ENCODE measurements at regions not wholly inside any gene's neighbourhood (a gene's known extent, or its start where the extent isn't known, plus 50 kb on each side); places are given as distances from the start of the nearest gene placed in this dataset.

DNA sequence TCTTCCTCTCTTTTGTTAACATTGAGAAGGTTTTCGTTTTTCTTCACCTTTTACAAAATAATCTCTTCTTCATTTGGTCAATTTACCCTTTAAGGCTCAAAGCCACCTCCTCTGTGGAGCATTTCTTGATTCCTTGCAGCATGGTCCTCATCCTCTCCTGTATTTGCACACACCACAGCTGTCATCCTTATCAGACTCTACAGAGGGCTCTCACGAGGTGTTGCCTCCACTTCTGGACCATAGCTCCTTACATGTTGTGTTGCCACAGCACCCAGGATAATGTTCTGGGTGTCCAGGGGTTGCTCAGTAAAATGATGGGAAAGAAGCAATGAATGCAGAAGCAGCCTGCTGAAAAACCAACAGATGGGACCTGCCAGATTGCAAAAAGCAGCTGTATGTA is 192.8 kb downstream of the SH2D4B start:
- Histone ChIP-seq H3K4me3 (no peak overlapping the region), H3K9me3 (no peaks in the 10 kb centered on the region), H3K4me1 (no peaks in the 10 kb centered on the region), H3K27ac (no peak overlapping the region), H3K27me3 (ENCODE audit: low read depth) (no peaks in the 10 kb centered on the region), H3K36me3 (no peaks in the 10 kb centered on the region)
- DNase-seq (no peak), ATAC-seq (no peak)
- intact Hi-C loops (cut with DNase I) = no loop called here
- TF ChIP-seq, protein P1, sequence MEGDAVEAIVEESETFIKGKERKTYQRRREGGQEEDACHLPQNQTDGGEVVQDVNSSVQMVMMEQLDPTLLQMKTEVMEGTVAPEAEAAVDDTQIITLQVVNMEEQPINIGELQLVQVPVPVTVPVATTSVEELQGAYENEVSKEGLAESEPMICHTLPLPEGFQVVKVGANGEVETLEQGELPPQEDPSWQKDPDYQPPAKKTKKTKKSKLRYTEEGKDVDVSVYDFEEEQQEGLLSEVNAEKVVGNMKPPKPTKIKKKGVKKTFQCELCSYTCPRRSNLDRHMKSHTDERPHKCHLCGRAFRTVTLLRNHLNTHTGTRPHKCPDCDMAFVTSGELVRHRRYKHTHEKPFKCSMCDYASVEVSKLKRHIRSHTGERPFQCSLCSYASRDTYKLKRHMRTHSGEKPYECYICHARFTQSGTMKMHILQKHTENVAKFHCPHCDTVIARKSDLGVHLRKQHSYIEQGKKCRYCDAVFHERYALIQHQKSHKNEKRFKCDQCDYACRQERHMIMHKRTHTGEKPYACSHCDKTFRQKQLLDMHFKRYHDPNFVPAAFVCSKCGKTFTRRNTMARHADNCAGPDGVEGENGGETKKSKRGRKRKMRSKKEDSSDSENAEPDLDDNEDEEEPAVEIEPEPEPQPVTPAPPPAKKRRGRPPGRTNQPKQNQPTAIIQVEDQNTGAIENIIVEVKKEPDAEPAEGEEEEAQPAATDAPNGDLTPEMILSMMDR (IDR thresholded peaks at IDR 0.05) = no peak

DNA sequence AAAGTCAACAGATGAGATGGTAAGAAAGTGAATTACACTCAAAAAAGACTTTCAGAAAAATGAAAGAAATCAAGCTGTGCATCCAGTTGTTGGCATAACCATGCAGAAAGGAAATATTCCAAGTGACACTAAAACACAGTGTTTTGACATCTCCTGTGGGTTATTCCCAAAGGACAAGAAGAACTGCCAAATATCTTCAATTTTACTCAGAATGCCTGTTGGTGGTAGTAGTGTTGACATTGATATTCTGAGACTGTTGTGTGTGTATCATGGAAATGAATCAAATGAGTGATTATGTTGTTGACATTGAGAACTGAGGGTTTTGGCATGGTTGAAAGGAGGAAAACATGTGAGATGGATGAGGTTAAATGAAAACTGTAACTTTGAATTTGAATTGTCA is 196.9 kb downstream of the SH2D4B start:
- TF ChIP-seq, protein P1 (IDR thresholded peaks at IDR 0.05) = no peak
- Histone ChIP-seq H3K27ac (no peak overlapping the region), H3K4me1 (no peaks in the 10 kb centered on the region), H3K4me3 (no peak overlapping the region), H3K36me3 (no peaks in the 10 kb centered on the region), H3K27me3 (ENCODE audit: low read depth) (no peaks in the 10 kb centered on the region), H3K9me3 (no peaks in the 10 kb centered on the region)
- DNase-seq = no peak
- intact Hi-C loops (cut with DNase I) = no loop called here
- ATAC-seq = no peak

DNA sequence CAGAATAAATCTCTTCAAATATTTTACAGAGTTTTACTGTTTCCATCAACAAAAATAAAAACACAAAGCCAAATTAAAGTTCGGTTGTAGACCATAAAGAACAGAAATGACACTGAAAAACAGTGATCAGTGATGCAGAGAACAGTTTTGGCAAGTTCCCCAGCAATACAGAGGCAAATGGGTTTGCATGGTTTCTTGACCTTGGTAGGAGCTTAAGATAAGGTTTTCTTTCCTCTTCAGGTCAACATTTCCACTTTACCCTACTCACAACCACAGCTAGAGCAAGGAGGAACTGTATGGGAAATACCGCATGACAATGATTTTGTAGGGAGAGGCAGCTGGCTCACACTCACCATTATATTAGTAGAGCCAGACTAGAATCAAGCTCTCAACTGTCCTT is 199.5 kb downstream of the SH2D4B start:
- Histone ChIP-seq H3K4me1 (no peaks in the 10 kb centered on the region), H3K4me3 (no peak overlapping the region), H3K27ac (no peak overlapping the region), H3K27me3 (ENCODE audit: low read depth) (no peaks in the 10 kb centered on the region), H3K36me3 (no peaks in the 10 kb centered on the region), H3K9me3 (no peaks in the 10 kb centered on the region)
- TF ChIP-seq, protein P1 (IDR thresholded peaks at IDR 0.05) = no peak
- ATAC-seq = no peak
- intact Hi-C loops (cut with DNase I) = no loop called here
- no peak for DNase-seq

DNA sequence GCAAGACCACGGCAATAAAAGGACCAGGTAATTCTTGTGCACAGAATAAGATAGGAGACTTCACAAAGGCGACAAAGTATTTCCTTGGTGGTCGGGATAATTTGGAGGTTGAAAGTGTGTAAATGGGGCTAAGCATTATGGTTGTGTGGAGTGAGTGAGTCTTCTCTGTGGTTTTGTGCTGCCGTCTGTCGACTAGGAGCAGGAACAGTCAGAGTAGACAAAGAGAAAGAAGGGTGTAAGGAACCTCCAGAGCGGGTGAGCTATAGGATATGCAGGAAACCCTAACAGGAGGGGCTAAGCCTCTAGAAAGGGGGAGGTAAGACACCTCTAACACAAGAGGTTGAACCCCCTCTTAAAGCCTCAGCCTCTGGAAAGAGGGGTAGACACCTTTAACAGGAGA is 201.6 kb downstream of the SH2D4B start:
- no peaks in the 10 kb centered on the region for H3K27me3 ChIP-seq (ENCODE audit: low read depth)
- H3K36me3 ChIP-seq = no peaks in the 10 kb centered on the region
- TF ChIP-seq, protein P1 (IDR thresholded peaks at IDR 0.05) = no peak
- ATAC-seq (no peak), DNase-seq (no peak)
- H3K27ac ChIP-seq = no peak overlapping the region
- no peaks in the 10 kb centered on the region for H3K9me3 ChIP-seq
- no peak overlapping the region for H3K4me3 ChIP-seq
- no peaks in the 10 kb centered on the region for H3K4me1 ChIP-seq
- intact Hi-C loops (cut with DNase I) = no loop called here

DNA sequence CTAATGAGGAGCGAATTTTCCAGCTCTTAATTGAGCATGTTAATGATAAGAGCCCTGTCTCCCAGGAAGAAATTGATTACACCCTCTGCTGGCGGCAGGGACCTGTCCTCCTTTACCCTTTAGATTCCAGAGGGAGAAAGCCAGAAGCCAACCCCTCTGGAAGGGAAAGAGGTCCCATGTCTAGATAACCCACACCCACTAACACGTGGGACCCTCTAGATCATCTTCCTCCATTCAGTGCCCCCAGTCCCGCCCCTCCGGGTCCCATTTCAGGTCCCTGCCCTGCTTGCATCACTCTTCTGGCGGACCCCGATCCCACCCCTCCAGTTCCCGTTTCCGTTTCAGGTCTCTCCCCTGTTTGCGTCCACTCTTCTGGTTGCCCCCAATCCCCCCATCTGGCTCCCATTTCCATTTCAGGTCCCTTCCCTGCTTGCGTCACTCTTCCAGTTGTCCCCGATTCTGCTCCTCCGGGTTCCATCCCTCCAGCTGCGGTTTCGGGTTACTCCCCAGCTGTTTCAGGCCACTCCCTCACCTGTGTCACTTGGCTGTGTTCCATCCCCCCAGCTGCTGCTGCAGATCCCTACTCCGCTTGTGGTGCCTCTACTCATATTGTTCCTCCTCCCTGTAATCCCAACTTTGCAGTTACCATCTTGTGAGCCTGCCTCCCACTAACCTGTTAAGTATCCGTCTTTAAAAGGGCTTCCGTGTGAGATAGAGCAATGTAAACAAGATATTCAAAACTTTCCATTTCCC is 202.4 kb downstream of the SH2D4B start:
- TF ChIP-seq, protein P1 (IDR thresholded peaks at IDR 0.05) = no peak
- intact Hi-C loops (cut with DNase I) = no loop called here
- ATAC-seq = no peak
- DNase-seq = no peak
- Histone ChIP-seq H3K4me1 (no peaks in the 10 kb centered on the region), H3K27ac (no peak overlapping the region), H3K27me3 (ENCODE audit: low read depth) (no peaks in the 10 kb centered on the region), H3K4me3 (no peak overlapping the region), H3K36me3 (no peaks in the 10 kb centered on the region), H3K9me3 (no peaks in the 10 kb centered on the region)

Data from lower lobe of right lung (tissue), 2 donors.